Posterior vena cava (tissue), 2 donors: ENCODE measurements at regions not wholly inside any gene's neighbourhood (a gene's known extent, or its start where the extent isn't known, plus 50 kb on each side); places are given as distances from the start of the nearest gene placed in this dataset.
"Not testable (repeated sequence)": the region's sequence is repeated elsewhere in the genome, so short reads cannot be mapped to it uniquely, and the experiment has no call there.

Experiments used
- DNase-seq: peaks from one replicate; pipeline ENCODE4 v3.0.0-alpha.2; 2020; ENCODE audit warnings: low spot score
- intact Hi-C, 2 donors: fragments of 100-400 bp; cut with DNase I; formaldehyde crosslinking; loops; one replicate each; pipeline versions ENCODE4 v1.14.1 to v1.14.2; 2022 to 2023
- donor health status: DM: yes; HTN: yes; CAD: no.
- donor health status: DM: yes; HTN: yes; CAD: no.

DNA sequence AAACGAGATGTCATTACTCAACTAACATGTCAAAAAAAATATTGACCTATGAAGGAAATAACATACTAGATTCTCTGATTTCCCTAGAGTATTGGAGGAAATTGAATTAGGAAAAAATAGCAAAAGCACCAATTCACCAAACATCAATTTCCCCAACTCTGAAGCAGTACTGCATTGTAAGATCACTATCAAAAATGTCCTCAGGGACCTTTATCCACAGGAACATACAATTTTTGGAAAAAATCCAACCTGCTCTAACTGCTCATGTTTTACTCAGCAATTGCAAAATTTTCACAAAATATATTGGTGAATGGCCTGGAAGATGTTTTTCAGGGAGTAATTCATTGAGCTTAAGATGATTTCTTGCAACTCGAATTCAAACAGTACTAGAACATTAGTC, 239.0 kb upstream of the GIMD1 start:
- intact Hi-C loops, result no loop called here
- no peak for DNase-seq

DNA sequence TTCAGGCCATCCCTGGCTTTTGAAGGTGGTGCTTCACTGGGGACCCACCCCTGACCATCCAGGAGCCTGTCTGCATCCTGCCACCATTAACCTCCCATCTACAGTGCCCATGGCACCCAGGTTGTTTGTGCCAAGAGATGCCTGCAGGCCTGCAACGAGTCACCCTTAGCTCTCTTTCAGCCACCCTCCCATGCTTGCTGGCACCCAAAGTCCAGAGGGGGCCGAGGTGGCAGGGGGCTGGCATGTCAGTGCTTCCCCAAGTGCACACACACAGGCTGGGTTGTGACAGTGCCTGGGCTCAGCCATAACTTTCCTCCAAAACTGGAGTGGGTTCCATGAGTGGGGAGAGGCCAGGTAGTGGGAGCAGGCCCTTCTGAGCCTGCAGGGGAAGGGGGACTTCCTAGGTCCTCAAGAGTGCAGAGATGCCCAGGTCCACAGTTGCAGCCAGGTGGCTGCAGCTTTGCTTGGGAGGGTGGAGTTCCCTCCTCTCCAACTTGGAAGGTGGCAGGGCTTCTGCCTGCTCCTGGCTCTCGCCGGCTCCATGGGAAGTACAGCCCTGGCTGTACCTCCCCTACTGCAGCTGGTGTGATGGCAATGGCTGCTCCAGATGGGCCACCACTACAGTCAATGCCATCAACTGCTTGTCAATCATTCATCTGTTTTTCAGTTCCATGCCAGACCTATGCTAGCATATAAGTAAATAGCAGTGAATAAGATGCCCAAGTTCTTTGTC, 235.9 kb upstream of the GIMD1 start:
- intact Hi-C loops, result no loop called here
- DNase-seq, result peak; percentile 64

GRCh38 chr4:106603471-106603870, 234.9 kb upstream of the GIMD1 start:
- DNase-seq, result no peak
- intact Hi-C loops, result no loop called here

- intact Hi-C loops, result no loop called here
- no peak for DNase-seq
Observed at GRCh38 chr4:106602711-106603110, 234.1 kb upstream of the GIMD1 start.

- DNase-seq, result no peak
- intact Hi-C loops, result no loop called here
Observed at GRCh38 chr4:106601519-106601918, 232.9 kb upstream of the GIMD1 start.

GRCh38 chr4:106595906-106596305, 227.3 kb upstream of the GIMD1 start:
- intact Hi-C loops, result no loop called here
- DNase-seq, result no peak

- intact Hi-C loops, result no loop called here
- DNase-seq, result no peak
Observed at GRCh38 chr4:106594291-106594952, 225.8 kb upstream of the GIMD1 start.

GRCh38 chr4:106588891-106589290, 220.3 kb upstream of the GIMD1 start:
- DNase-seq, result no peak
- intact Hi-C loops, result no loop called here

- no peak for DNase-seq
- intact Hi-C loops, result no loop called here
Observed at GRCh38 chr4:106587558-106587957, 219.0 kb upstream of the GIMD1 start.

DNA sequence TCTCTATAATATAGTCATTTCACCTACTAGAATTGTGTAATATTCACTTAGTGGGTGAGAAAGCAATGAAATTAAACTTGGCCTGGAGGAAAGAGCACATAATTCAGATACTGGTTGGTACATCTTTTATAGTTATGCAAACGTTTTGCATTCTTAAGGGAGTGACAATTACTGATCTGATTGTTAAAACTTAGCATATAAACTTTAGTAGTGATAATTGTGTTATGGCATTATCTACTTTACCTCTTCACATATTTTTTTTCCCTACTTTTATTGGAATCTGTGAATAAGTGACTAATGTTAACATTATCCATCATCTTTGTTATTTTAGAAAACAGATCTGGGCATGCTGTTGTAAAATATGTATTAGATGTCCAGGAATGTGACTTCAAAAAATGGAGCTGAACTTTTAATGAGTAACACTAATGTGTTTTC, 217.4 kb upstream of the GIMD1 start:
- no peak for DNase-seq
- intact Hi-C loops, result no loop called here

DNA sequence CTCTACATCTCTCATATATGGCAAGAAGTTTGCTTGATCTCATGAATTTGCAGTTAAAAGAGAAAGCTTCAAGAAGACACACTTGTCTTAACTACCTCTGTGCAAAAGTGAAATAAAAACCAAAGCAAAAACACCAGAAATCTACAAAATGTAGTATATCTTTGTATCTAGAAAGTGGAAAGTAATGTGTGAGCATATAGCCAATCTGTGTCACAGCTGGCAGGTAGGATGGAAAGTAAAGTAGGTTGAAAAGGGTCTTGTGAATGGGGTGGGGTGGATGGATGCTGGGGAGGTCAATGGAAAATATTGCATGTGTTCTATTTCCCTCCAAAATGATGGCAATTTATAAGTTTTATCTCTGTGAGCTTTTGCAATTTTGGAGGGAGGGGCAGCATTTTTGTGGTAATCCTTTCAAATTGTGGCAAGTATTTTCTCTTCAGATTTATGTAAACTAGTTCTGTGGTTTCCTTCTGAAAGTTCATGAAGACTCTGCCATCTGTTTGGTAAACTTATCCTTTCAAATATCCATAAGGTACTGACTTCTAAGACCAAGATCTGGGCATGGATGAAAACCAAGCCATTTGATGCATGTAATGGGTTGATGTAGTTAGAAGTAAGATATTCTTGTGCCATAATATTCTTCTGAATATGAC, 215.9 kb upstream of the GIMD1 start:
- DNase-seq, result no peak
- intact Hi-C loops, result no loop called here

- DNase-seq, result no peak
- intact Hi-C loops, result no loop called here
Observed at GRCh38 chr4:106583567-106583966, 215.0 kb upstream of the GIMD1 start.

DNA sequence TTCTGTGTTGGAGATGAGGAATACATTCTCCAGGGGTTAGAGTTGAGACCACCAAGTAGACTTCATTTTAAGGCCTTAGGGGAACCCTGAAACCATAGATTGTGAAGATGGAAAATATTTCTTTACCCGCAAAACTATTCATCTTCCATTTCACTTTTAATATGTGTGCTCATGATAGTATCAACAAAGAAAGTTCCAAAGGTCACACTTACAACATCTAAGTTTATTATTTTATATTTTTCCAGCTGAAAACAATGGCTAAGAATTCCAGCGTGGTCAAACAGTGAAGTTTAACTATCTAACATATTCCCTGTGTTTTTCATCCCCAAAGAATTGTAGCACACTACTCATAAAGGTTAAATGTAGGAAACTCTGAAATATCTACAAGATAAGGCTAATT, 214.5 kb upstream of the GIMD1 start:
- DNase-seq, result no peak
- intact Hi-C loops, result no loop called here

GRCh38 chr4:106582103-106582502, 213.5 kb upstream of the GIMD1 start:
- intact Hi-C loops, result no loop called here
- DNase-seq, result no peak

GRCh38 chr4:106579236-106579635, 210.7 kb upstream of the GIMD1 start:
- no peak for DNase-seq
- intact Hi-C loops, result no loop called here

GRCh38 chr4:106569146-106570031, 200.8 kb upstream of the GIMD1 start:
- no peak for DNase-seq
- intact Hi-C loops, result no loop called here

GRCh38 chr4:106565727-106566126, 197.1 kb upstream of the GIMD1 start:
- intact Hi-C loops, result no loop called here
- DNase-seq, result no peak

GRCh38 chr4:106563637-106564036, 195.1 kb upstream of the GIMD1 start:
- DNase-seq, result peak; percentile 60
- intact Hi-C loops, result not testable (repeated sequence)

GRCh38 chr4:106551724-106552123, 183.1 kb upstream of the GIMD1 start:
- no peak for DNase-seq
- intact Hi-C loops, result no loop called here
